Testis (tissue), 2 donors: ENCODE measurements at regions not wholly inside any gene's neighbourhood (a gene's known extent, or its start where the extent isn't known, plus 50 kb on each side); places are given as distances from the start of the nearest gene placed in this dataset.

Experiments
- DNase-seq: peaks from one replicate; pipeline ENCODE4 v3.0.0-alpha.2; 2019
- H3K27ac ChIP-seq, 2 donors: fragments of 200-600 bp; sonication (generic); one replicate each; pipeline ENCODE4 v1.5.1; 2019
- H3K27me3 ChIP-seq: fragments of 200-600 bp; sonication (generic); one replicate; pipeline ENCODE4 v1.5.1; 2019
- H3K36me3 ChIP-seq: fragments of 200-600 bp; sonication (generic); one replicate; pipeline ENCODE4 v1.5.1; 2017; ENCODE audit warnings: low read depth; ENCODE audit errors: missing control alignments
- H3K4me1 ChIP-seq: fragments of 200-600 bp; sonication (generic); one replicate; pipeline ENCODE4 v1.5.1; 2019
- H3K4me3 ChIP-seq, 2 donors: fragments of 200-600 bp; sonication (generic); one replicate each; pipeline ENCODE4 v1.5.1; 2017 to 2019
- H3K9me3 ChIP-seq: fragments of 200-600 bp; sonication (generic); one replicate; pipeline ENCODE4 v1.5.1; 2017
- POLR2A ChIP-seq: fragments of 450-650 bp; IDR thresholded peaks from one replicate; pipeline ENCODE4 v1.6.1; 2017; ENCODE audit warnings: antibody characterized with exemption, mild to moderate bottlenecking, moderate library complexity
- WGBS, 2 donors: methylation state at CpG; one replicate each; pipeline ENCODE4 v1.1.5; 2018; 5-methylcytosine and 5-hydroxymethylcytosine counted together
- intact Hi-C: fragments of 100-400 bp; cut with DNase I; formaldehyde crosslinking; loops from one replicate; pipeline ENCODE4 v1.15.1; 2023; ENCODE audit warnings: low total_unique reads
- TF ChIP-seq, protein P1 (sequence below), 3 experiments: fragments of 450-650 bp in 2 of 3; fragments of 200-600 bp in 1 of 3; sonication (generic) in 1 of 3; IDR thresholded peaks; one replicate each; pipeline ENCODE4 v1.5.1; 2016 to 2019; ENCODE audit warnings: antibody characterized with exemption in 3 of 3, mild to moderate bottlenecking in 2 of 3, moderate library complexity in 1 of 3

DNA sequence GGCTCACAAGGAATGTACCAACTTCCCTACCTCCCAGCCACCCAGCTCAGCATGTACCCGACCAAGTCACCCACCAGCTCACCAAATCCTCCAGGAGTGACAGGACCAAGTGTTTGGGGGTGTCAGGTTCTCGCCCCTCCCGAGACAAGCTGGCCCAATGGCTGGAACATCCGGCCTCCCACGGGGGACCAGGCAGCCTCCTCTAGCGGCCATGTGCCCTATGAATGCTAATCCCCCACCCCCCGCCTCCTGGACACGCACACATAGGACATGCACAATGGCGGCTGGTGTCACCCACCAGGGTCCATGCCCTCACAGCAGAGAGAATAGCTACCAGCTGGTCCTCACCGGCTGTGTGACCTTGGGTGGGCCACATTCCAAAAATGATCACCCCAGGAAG is 151.0 kb downstream of the MN1 start:
- DNase-seq, result no peak
- H3K36me3 ChIP-seq, result no peaks in the 10 kb centered on the region
- intact Hi-C loops, result no loop called here
- TF ChIP-seq, protein P1, sequence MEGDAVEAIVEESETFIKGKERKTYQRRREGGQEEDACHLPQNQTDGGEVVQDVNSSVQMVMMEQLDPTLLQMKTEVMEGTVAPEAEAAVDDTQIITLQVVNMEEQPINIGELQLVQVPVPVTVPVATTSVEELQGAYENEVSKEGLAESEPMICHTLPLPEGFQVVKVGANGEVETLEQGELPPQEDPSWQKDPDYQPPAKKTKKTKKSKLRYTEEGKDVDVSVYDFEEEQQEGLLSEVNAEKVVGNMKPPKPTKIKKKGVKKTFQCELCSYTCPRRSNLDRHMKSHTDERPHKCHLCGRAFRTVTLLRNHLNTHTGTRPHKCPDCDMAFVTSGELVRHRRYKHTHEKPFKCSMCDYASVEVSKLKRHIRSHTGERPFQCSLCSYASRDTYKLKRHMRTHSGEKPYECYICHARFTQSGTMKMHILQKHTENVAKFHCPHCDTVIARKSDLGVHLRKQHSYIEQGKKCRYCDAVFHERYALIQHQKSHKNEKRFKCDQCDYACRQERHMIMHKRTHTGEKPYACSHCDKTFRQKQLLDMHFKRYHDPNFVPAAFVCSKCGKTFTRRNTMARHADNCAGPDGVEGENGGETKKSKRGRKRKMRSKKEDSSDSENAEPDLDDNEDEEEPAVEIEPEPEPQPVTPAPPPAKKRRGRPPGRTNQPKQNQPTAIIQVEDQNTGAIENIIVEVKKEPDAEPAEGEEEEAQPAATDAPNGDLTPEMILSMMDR (IDR thresholded peaks at IDR 0.05), result no peak
- no peak for TF ChIP-seq POLR2A
- H3K27ac ChIP-seq, result no peak overlapping the region
- no peaks in the 10 kb centered on the region for H3K27me3 ChIP-seq
- H3K4me1 ChIP-seq, result peaks cover 6% of the 10 kb centered on the region
- WGBS, 2 donors, result 88 to 100% methylated on average over 2 to 10 of the region's 10 CpGs
- H3K9me3 ChIP-seq, result no peaks in the 10 kb centered on the region
- no peak overlapping the region for H3K4me3 ChIP-seq

DNA sequence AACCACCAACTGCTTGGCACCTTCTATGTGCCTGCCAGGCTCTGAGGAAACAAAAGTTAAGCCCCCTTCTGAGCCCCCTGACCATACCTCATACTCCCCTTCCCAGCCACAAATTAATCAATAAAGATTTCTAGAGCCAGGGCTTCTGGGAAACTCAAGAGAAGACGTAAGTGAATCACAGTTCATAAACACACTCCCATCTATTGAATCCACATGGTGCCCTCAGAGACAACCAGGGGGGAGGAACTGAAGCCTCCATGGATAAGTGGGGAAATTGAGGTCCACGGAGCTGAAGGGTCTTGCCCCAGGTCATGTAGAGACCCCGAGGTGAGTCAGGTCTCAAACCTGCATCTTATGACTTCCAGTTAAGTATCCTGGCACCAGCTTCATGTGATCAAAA is 150.6 kb downstream of the MN1 start:
- intact Hi-C loops, result no loop called here
- no peak overlapping the region for H3K27ac ChIP-seq
- 73 to 87% methylated on average over 3 of the region's 3 CpGs for WGBS, 2 donors
- no peaks in the 10 kb centered on the region for H3K36me3 ChIP-seq
- TF ChIP-seq, protein P1 (IDR thresholded peaks at IDR 0.05), result no peak
- no peak for TF ChIP-seq POLR2A
- H3K27me3 ChIP-seq, result no peaks in the 10 kb centered on the region
- H3K4me3 ChIP-seq, result no peak overlapping the region
- DNase-seq, result no peak
- H3K4me1 ChIP-seq, result peaks cover 6% of the 10 kb centered on the region
- H3K9me3 ChIP-seq, result no peaks in the 10 kb centered on the region

DNA sequence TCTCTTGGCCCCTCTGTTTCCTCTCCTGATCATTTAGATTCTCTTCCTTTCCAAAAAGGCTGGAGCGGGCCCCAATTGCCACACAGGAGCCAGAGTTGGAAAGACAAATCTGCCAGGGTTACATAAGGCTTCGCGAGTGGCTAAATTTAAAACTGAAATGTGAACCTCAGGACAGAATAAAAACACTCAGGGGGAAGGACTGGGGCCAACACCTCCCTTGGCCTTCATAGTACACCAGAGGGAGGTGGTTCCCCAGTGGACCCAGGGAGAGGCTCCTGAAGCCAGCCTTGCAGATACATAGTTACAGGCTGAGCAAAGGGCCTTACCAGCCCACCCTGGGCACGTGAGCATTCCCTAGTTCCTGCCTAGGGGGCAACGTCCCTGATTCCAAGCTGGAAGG is 150.1 kb downstream of the MN1 start:
- H3K27me3 ChIP-seq, result no peaks in the 10 kb centered on the region
- H3K9me3 ChIP-seq, result no peaks in the 10 kb centered on the region
- 55 to 65% methylated on average over 5 of the region's 5 CpGs for WGBS, 2 donors
- H3K4me3 ChIP-seq, result no peak overlapping the region
- DNase-seq, result peak; percentile 44
- intact Hi-C loops, result no loop called here
- peaks cover 6% of the 10 kb centered on the region for H3K4me1 ChIP-seq
- no peak for TF ChIP-seq POLR2A
- TF ChIP-seq, protein P1 (IDR thresholded peaks at IDR 0.05), result no peak
- no peak overlapping the region for H3K27ac ChIP-seq
- H3K36me3 ChIP-seq, result no peaks in the 10 kb centered on the region

DNA sequence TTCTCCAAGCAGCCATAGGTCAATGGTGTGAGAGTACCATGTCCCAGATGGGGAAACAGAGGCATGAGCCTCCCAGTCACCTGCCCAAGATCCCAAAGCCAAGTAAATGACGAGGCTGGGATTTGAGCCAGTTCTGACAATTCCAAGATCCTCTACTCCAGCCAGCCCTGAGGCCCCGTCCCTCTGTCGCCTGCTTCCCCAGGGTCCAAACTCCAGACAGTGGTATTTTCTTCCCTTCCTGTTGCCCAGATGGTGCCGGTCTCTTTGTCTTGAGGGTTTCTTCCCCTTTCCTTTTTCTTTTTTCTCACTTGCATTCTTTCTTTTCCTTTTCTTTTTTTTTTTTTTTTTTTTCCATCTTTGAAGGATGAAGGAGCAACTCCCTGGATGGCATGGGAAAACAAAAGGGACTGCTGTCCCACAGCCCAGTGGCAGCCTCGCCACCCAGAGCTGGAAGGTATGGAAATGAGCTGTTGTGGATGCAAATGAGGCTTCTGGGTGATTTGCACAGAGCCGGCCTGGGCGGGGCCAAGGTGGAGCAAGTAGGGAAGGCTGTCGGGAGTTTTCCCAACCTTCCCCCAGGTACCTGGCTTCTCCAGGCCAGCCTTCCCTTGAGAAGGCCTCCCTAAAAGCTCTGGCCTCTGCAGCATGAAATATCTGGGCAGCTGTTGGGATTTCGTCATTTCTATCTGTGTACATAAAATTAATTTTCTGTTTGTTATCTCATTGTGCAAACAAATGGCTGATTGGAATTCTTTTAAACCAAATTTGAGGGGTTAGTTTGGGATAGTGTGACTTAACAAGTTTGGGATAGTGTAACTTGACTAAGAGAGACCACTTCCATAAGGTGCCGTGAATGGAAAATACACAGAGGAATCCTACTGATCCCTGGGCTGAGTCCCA is 146.8 kb downstream of the MN1 start:
- TF ChIP-seq POLR2A, result no peak
- TF ChIP-seq, protein P1 (IDR thresholded peaks at IDR 0.05), result no peak
- no peak for DNase-seq
- Histone ChIP-seq H3K27me3 (no peaks in the 10 kb centered on the region), H3K36me3 (no peaks in the 10 kb centered on the region), H3K4me1 (peaks cover 6% of the 10 kb centered on the region), H3K9me3 (no peaks in the 10 kb centered on the region), H3K27ac (no peak overlapping the region), H3K4me3 (no peak overlapping the region)
- intact Hi-C loops, result no loop called here
- 61 to 62% methylated on average over 8 to 10 of the region's 10 CpGs for WGBS, 2 donors
